GM23338 (cell line): ENCODE measurements at regions not wholly inside any gene's neighbourhood (a gene's known extent, or its start where the extent isn't known, plus 50 kb on each side); places are given as distances from the start of the nearest gene placed in this dataset.
A peak's percentile ranks its signal among the peaks of the same experiment; 100 is the strongest.
"Not testable (repeated sequence)": the region's sequence is repeated elsewhere in the genome, so short reads cannot be mapped to it uniquely, and the experiment has no call there.

Experiments
- ATAC-seq: fragments of 200-7000 bp; cut with Tn5 transposase; 3 replicates; pipeline ENCODE4 v1.9.1; 2020
- DNase-seq: peaks from one replicate; pipeline ENCODE4 v3.0.0-alpha.2; 2015; ENCODE audit warnings: low spot score
- H2AFZ ChIP-seq: fragments of 200-600 bp; sonication (generic); 2 replicates; pipeline ENCODE4 v1.8.0; 2016; ENCODE audit warnings: antibody characterized with exemption, mild to moderate bottlenecking, moderate library complexity
- H3F3A ChIP-seq: fragments of 200-600 bp; sonication (generic); replicated peaks from 2 replicates; pipeline ENCODE4 v1.8.0; 2017; ENCODE audit warnings: antibody characterized with exemption, mixed run types, low read depth
- H3K27ac ChIP-seq: fragments of 200-600 bp; sonication (generic); 2 replicates; pipeline ENCODE4 v1.6.1; 2016; ENCODE audit warnings: low read depth
- H3K27me3 ChIP-seq: fragments of 200-600 bp; sonication (generic); 2 replicates; pipeline ENCODE4 v1.8.0; 2016; ENCODE audit warnings: mild to moderate bottlenecking, mixed run types, moderate library complexity; ENCODE audit not compliant: insufficient read depth
- H3K36me3 ChIP-seq: fragments of 200-600 bp; sonication (generic); 2 replicates; pipeline ENCODE4 v1.8.0; 2016; ENCODE audit warnings: mild to moderate bottlenecking; ENCODE audit not compliant: insufficient read depth
- H3K4me1 ChIP-seq: fragments of 200-600 bp; sonication (generic); 2 replicates; pipeline ENCODE4 v1.8.0; 2016; ENCODE audit warnings: mild to moderate bottlenecking, moderate library complexity; ENCODE audit not compliant: insufficient read depth
- H3K4me2 ChIP-seq: fragments of 200-600 bp; sonication (generic); 2 replicates; pipeline ENCODE4 v1.7.1; 2017; ENCODE audit warnings: mixed run types
- H3K4me3 ChIP-seq: fragments of 200-600 bp; sonication (generic); 2 replicates; pipeline ENCODE4 v1.6.1; 2016; ENCODE audit warnings: mixed run types
- H3K79me2 ChIP-seq: fragments of 200-600 bp; sonication (generic); replicated peaks from 2 replicates; pipeline ENCODE4 v1.8.0; 2017; ENCODE audit warnings: mild to moderate bottlenecking; ENCODE audit not compliant: insufficient read depth
- H3K9me2 ChIP-seq: fragments of 200-600 bp; sonication (generic); 2 replicates; pipeline ENCODE4 v1.8.0; 2017; ENCODE audit not compliant: insufficient read depth
- H4K20me1 ChIP-seq: fragments of 200-600 bp; sonication (generic); replicated peaks from 2 replicates; pipeline ENCODE4 v1.8.0; 2017; ENCODE audit warnings: mild to moderate bottlenecking; ENCODE audit not compliant: insufficient read depth
- H3K27ac Mint-ChIP-seq: 2 replicates; pipeline ENCODE4 v1.8.0; 2020; ENCODE audit warnings: inconsistent platforms, mild to moderate bottlenecking, moderate library complexity, mixed read lengths
- H3K27me3 Mint-ChIP-seq: 3 replicates; pipeline ENCODE4 v1.8.0; 2022; ENCODE audit warnings: low read depth, mild to moderate bottlenecking, moderate library complexity, mixed read lengths, inconsistent platforms; ENCODE audit not compliant: insufficient read depth, poor library complexity
- H3K36me3 Mint-ChIP-seq: 3 replicates; pipeline ENCODE4 v1.8.0; 2021; ENCODE audit warnings: low read depth, mild to moderate bottlenecking, inconsistent platforms, moderate library complexity, mixed read lengths
- H3K4me1 Mint-ChIP-seq: 3 replicates; pipeline ENCODE4 v1.8.0; 2020; ENCODE audit warnings: mild to moderate bottlenecking, inconsistent platforms, mixed read lengths
- H3K4me3 Mint-ChIP-seq: 3 replicates; pipeline ENCODE4 v1.8.0; 2021; ENCODE audit warnings: moderate library complexity, mild to moderate bottlenecking, inconsistent platforms, mixed read lengths
- H3K9me3 Mint-ChIP-seq: 3 replicates; pipeline ENCODE4 v1.8.0; 2020; ENCODE audit warnings: moderate library complexity, mild to moderate bottlenecking, inconsistent platforms, mixed read lengths
- CREB1 ChIP-seq: fragments of 250-450 bp; sonication (Bioruptor Pico); IDR thresholded peaks from 2 replicates; pipeline ENCODE4 v1.5.0; 2020; ENCODE audit warnings: low read depth, mild to moderate bottlenecking, moderate library complexity
- CTCF ChIP-seq, 2 experiments: fragments of 200-600 bp in 1 of 2; sonication (generic) in 1 of 2; conservative IDR thresholded peaks; 2 replicates each; pipeline versions ENCODE4 v1.5.1 to v1.6.1; 2016 to 2017; ENCODE audit warnings: antibody characterized with exemption in 2 of 2, low read depth in 2 of 2, mild to moderate bottlenecking in 2 of 2, moderate library complexity in 1 of 2
- EZH2phosphoT487 ChIP-seq: fragments of 200-600 bp; sonication (generic); IDR thresholded peaks from one replicate; pipeline ENCODE4 v1.8.1; 2018; ENCODE audit warnings: antibody characterized with exemption; ENCODE audit not compliant: unreplicated experiment
- JUNB ChIP-seq: IDR thresholded peaks from one replicate; pipeline ENCODE4 v1.6.1; 2016; ENCODE audit warnings: antibody characterized with exemption; ENCODE audit not compliant: unreplicated experiment
- POLR2AphosphoS5 ChIP-seq: IDR thresholded peaks from 2 replicates; pipeline ENCODE4 v1.6.1; 2016; ENCODE audit warnings: antibody characterized with exemption, low read depth
- REST ChIP-seq: IDR thresholded peaks from one replicate; pipeline ENCODE4 v1.6.1; 2018; ENCODE audit warnings: antibody characterized with exemption; ENCODE audit not compliant: unreplicated experiment
- ZNF462 ChIP-seq: fragments of 250-450 bp; sonication (Bioruptor Pico); IDR thresholded peaks from 2 replicates; pipeline ENCODE4 v1.5.0; 2020; ENCODE audit warnings: mild to moderate bottlenecking, moderate library complexity

- no peak for TF ChIP-seq ZNF462 (CRISPR knock-in tag)
- TF ChIP-seq POLR2AphosphoS5, result no peak
- no peak for TF ChIP-seq REST
- no peak for TF ChIP-seq CTCF (conservative IDR thresholded peaks at IDR 0.05; ENCODE audit: low read depth in 2 of 2)
- no peak for TF ChIP-seq CREB1 (CRISPR knock-in tag)
- no peak for TF ChIP-seq EZH2phosphoT487
- no peak for TF ChIP-seq JUNB
These were observed 91.8 kb upstream of the TSC22D1 start (continued) for GRCh38 chr13:44667943-44668342.

- H3K4me3 Mint-ChIP-seq, DNase-seq, H3K4me2 ChIP-seq, H3F3A ChIP-seq, H3K27me3 Mint-ChIP-seq, H3K9me2 ChIP-seq, H3K27me3 ChIP-seq, H3K27ac ChIP-seq, H3K4me3 ChIP-seq, H3K9me3 Mint-ChIP-seq, H4K20me1 ChIP-seq, H3K36me3 ChIP-seq, ATAC-seq, H3K27ac Mint-ChIP-seq, H3K79me2 ChIP-seq, H3K36me3 Mint-ChIP-seq: not testable (repeated sequence)
- peaks cover 20% of the 10 kb centered on the region for H3K4me1 Mint-ChIP-seq
- H3K4me1 ChIP-seq, result peaks cover 11% of the 10 kb centered on the region
- 0 out of 2 replicates have a peak overlapping the region, but pooled peaks have one; percentile 12 for H2AFZ ChIP-seq
These were observed 90.4 kb upstream of the TSC22D1 start for GRCh38 chr13:44666538-44666937.
